Colonic mucosa (tissue), 4 donors: ENCODE measurements at regions not wholly inside any gene's neighbourhood (a gene's known extent, or its start where the extent isn't known, plus 50 kb on each side); places are given as distances from the start of the nearest gene placed in this dataset.

Experiments used
- DNase-seq: peaks from one replicate; pipeline ENCODE4 v3.0.0-alpha.2; 2020
- H3K27ac ChIP-seq: fragments of 200-600 bp; one replicate; pipeline ENCODE4 v1.8.0; 2021
- H3K27me3 ChIP-seq: fragments of 200-600 bp; one replicate; pipeline ENCODE4 v1.8.0; 2021
- H3K36me3 ChIP-seq: fragments of 200-600 bp; one replicate; pipeline ENCODE4 v1.8.0; 2021
- H3K4me1 ChIP-seq: fragments of 200-600 bp; one replicate; pipeline ENCODE4 v1.8.0; 2021; ENCODE audit warnings: mild to moderate bottlenecking
- H3K4me3 ChIP-seq: fragments of 200-600 bp; one replicate; pipeline ENCODE4 v1.8.0; 2021
- H3K9ac ChIP-seq, 2 donors: one replicate each; pipeline ENCODE4 v1.7.0; 2013; ENCODE audit warnings: control low read depth in 2 of 2, low read depth in 2 of 2, low read length in 2 of 2
- H3K9me3 ChIP-seq: fragments of 200-600 bp; one replicate; pipeline ENCODE4 v1.8.0; 2021
- intact Hi-C: fragments of 100-400 bp; cut with DNase I; formaldehyde crosslinking; loops from one replicate; pipeline ENCODE4 v1.14.1; 2022
- TF ChIP-seq, protein P1 (sequence below): fragments of 200-600 bp; IDR thresholded peaks from one replicate; pipeline ENCODE4 v1.8.0; 2022; ENCODE audit warnings: antibody characterized with exemption, mild to moderate bottlenecking
- donor health status: healthy.
- donor health status: DM: no; HTN: no; CAD: no.
- donor health status: DM: no; HTN: no; CAD: no.

DNA sequence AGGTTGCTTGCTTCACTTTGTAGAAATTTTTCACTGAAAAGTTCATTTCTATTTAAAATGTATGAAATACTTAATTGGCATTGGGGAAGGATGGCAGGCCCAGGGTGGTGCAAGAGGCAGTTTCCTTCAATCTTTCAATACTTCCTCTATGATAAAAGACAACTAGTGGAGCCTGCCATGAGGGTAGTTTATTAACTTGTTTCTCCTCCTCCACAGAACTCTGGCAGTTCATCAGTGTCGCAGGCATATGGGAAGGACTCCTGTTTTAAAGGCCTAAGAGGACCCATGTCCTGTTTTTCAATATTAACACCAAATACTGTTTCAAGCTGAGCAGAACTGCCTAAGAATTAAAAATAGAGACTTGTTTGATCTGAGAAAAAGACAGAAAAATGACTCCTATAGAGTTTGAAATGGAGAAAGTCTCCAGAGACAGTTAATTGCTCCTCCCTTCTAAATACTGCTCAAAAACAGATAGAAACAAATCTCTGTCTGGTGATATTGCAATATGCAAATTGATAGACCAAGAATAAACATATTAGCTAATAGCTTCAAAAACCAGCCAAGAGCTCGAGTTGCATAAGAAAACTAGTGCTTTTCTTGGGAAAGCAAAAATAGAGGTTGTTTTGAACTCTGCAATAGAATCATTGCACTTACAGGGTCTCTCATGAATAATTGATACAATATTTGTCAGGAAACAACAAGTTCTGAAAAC, 665.7 kb upstream of the SLC35B3 start:
- Histone ChIP-seq H3K4me1 (no peaks in the 10 kb centered on the region), H3K27me3 (no peaks in the 10 kb centered on the region), H3K4me3 (no peak overlapping the region), H3K9me3 (no peaks in the 10 kb centered on the region), H3K36me3 (no peaks in the 10 kb centered on the region), H3K9ac (no peak overlapping the region), H3K27ac (no peak overlapping the region)
- intact Hi-C loops: no loop called here
- TF ChIP-seq, protein P1, sequence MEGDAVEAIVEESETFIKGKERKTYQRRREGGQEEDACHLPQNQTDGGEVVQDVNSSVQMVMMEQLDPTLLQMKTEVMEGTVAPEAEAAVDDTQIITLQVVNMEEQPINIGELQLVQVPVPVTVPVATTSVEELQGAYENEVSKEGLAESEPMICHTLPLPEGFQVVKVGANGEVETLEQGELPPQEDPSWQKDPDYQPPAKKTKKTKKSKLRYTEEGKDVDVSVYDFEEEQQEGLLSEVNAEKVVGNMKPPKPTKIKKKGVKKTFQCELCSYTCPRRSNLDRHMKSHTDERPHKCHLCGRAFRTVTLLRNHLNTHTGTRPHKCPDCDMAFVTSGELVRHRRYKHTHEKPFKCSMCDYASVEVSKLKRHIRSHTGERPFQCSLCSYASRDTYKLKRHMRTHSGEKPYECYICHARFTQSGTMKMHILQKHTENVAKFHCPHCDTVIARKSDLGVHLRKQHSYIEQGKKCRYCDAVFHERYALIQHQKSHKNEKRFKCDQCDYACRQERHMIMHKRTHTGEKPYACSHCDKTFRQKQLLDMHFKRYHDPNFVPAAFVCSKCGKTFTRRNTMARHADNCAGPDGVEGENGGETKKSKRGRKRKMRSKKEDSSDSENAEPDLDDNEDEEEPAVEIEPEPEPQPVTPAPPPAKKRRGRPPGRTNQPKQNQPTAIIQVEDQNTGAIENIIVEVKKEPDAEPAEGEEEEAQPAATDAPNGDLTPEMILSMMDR: no peak
- no peak for DNase-seq

DNA sequence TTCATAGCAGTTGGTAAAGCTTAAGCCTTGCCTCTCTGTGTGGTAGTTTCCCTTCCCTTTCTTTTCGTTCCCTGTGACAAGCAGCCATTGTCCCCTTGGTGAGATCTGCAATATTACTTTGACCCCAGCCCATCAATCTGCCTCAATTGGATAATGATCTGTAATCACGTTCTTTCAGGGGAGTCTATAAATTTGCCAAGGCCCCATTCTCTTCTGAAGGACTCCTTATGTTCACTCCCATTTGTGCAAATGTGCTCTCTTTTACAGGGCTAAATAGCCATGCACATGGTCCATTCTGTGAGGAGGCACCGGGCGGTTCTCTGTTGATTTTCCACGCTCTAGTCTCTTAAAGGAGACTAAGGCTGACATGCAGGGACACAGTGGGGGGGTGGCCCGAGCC, 660.4 kb upstream of the SLC35B3 start:
- Histone ChIP-seq H3K9me3 (no peaks in the 10 kb centered on the region), H3K9ac (no peak overlapping the region), H3K4me3 (no peak overlapping the region), H3K36me3 (no peaks in the 10 kb centered on the region), H3K4me1 (no peaks in the 10 kb centered on the region), H3K27me3 (no peaks in the 10 kb centered on the region), H3K27ac (no peak overlapping the region)
- DNase-seq: no peak
- intact Hi-C loops: no loop called here
- TF ChIP-seq, protein P1: no peak

DNA sequence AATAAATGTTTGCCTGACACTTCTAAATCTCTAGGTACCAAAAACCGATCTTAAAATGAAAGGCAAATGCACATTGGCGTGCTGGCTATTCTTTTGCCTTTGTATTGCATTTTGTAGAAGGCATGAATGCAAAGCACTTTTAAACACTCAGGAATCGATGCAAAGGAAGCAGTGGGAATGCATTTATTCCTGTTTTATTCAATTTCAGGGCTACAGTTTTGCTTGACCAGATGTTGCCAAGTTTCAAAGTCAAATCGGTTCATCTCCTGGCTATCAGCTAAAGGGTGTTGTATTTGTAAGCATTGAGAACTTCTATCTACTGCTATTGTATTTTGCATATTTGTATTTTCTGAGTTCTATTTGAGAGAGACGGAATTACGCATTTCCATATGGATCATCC, 659.8 kb upstream of the SLC35B3 start:
- no peaks in the 10 kb centered on the region for H3K4me1 ChIP-seq
- H3K9me3 ChIP-seq: no peaks in the 10 kb centered on the region
- no peak overlapping the region for H3K9ac ChIP-seq
- no peaks in the 10 kb centered on the region for H3K27me3 ChIP-seq
- no peak overlapping the region for H3K27ac ChIP-seq
- TF ChIP-seq, protein P1: no peak
- no peaks in the 10 kb centered on the region for H3K36me3 ChIP-seq
- H3K4me3 ChIP-seq: no peak overlapping the region
- no peak for DNase-seq
- intact Hi-C loops: no loop called here

DNA sequence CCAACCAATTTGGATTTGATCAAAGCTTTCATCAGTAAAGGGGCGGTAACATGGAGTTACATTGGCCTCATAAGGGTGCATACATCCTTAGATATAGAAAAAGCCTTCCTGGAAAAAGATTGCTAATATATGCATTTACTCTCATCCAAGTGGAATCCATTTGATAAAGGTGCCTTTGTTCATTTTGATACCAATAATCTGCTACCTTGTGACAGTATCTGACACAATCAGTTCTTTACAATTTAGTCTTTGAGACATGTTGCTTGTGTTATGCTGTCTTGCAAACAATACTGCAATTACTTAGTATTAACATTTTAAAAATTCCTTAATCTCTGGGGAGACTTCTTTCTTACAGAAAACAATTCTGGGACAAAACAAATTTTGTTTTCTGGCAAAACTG, 654.4 kb upstream of the SLC35B3 start:
- Histone ChIP-seq H3K27me3 (no peaks in the 10 kb centered on the region), H3K36me3 (no peaks in the 10 kb centered on the region), H3K9ac (no peak overlapping the region), H3K9me3 (no peaks in the 10 kb centered on the region), H3K4me3 (no peak overlapping the region), H3K27ac (no peak overlapping the region), H3K4me1 (no peaks in the 10 kb centered on the region)
- intact Hi-C loops: no loop called here
- no peak for DNase-seq
- TF ChIP-seq, protein P1: no peak

DNA sequence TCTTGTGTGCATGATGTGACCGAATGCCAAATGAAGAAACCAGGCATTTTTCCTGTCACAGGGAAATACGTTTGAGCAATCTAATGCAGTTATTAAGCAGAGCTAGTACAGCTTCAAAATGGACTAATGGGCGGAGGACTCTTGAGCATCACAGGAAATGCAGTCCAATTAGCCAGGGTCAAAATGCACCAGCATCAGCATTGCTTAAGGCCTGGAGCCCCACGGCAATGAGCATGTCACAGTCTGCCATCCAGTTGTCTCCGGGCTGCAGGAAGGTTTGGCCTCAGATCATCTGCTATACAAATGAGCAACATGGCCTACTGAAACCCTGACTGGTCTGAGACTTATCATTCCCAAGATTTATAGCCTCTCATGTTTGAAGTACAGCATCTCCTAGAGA, 652.1 kb upstream of the SLC35B3 start:
- no peaks in the 10 kb centered on the region for H3K9me3 ChIP-seq
- H3K4me3 ChIP-seq: no peak overlapping the region
- H3K27ac ChIP-seq: no peak overlapping the region
- H3K36me3 ChIP-seq: no peaks in the 10 kb centered on the region
- H3K27me3 ChIP-seq: no peaks in the 10 kb centered on the region
- no peak overlapping the region for H3K9ac ChIP-seq
- H3K4me1 ChIP-seq: no peaks in the 10 kb centered on the region
- intact Hi-C loops: no loop called here
- no peak for DNase-seq
- TF ChIP-seq, protein P1: no peak
